ENCODE measurements at regions not wholly inside any gene's neighbourhood (a gene's known extent, or its start where the extent isn't known, plus 50 kb on each side); places are given as distances from the start of the nearest gene placed in this dataset.

GRCh38 chr15:36059596-36059995, 513.6 kb upstream of the DPH6 start:
- TF ChIP-seq CTCF (IDR thresholded peaks at IDR 0.05): no peak
- Histone ChIP-seq H3K9me3 (no peaks in the 10 kb centered on the region), H3K4me1 (peaks cover 0 to 5% of the 10 kb centered on the region in 2 donors), H3K27me3 (no peaks in the 10 kb centered on the region), H3K27ac (no peak overlapping the region), H3K4me3 (no peak overlapping the region), H3K36me3 (no peaks in the 10 kb centered on the region)
- no peak for DNase-seq (ENCODE audit: low spot score)

- H3K36me3 ChIP-seq: no peaks in the 10 kb centered on the region
- no peaks in the 10 kb centered on the region for H3K9me3 ChIP-seq
- DNase-seq (ENCODE audit: low spot score): no peak
- H3K4me3 ChIP-seq: no peak overlapping the region
- H3K4me1 ChIP-seq: peaks cover 0 to 5% of the 10 kb centered on the region in 2 donors
- no peak for TF ChIP-seq CTCF (IDR thresholded peaks at IDR 0.05)
- no peak overlapping the region for H3K27ac ChIP-seq
- H3K27me3 ChIP-seq: no peaks in the 10 kb centered on the region
Observed at GRCh38 chr15:36062357-36062756, 516.4 kb upstream of the DPH6 start.

- Histone ChIP-seq H3K27me3 (no peaks in the 10 kb centered on the region), H3K36me3 (no peaks in the 10 kb centered on the region), H3K4me3 (no peak overlapping the region), H3K27ac (no peak overlapping the region), H3K4me1 (peaks cover 0 to 5% of the 10 kb centered on the region in 2 donors), H3K9me3 (no peaks in the 10 kb centered on the region)
- no peak for TF ChIP-seq CTCF (IDR thresholded peaks at IDR 0.05)
- DNase-seq (ENCODE audit: low spot score): no peak
Observed at GRCh38 chr15:36066757-36067156, 512.7 kb upstream of the CDIN1 start.

GRCh38 chr15:36067483-36068274, 511.7 kb upstream of the CDIN1 start:
- Histone ChIP-seq H3K4me1 (no peaks in the 10 kb centered on the region), H3K36me3 (no peaks in the 10 kb centered on the region), H3K27me3 (no peaks in the 10 kb centered on the region), H3K4me3 (no peak overlapping the region), H3K27ac (no peak overlapping the region), H3K9me3 (no peaks in the 10 kb centered on the region)
- TF ChIP-seq CTCF (IDR thresholded peaks at IDR 0.05): no peak
- no peak for DNase-seq (ENCODE audit: low spot score)

- Histone ChIP-seq H3K27me3 (no peaks in the 10 kb centered on the region), H3K36me3 (no peaks in the 10 kb centered on the region), H3K27ac (no peak overlapping the region), H3K4me1 (no peaks in the 10 kb centered on the region), H3K9me3 (no peaks in the 10 kb centered on the region), H3K4me3 (no peak overlapping the region)
- no peak for DNase-seq (ENCODE audit: low spot score)
- no peak for TF ChIP-seq CTCF (IDR thresholded peaks at IDR 0.05)
Observed at GRCh38 chr15:36075333-36075732, 504.1 kb upstream of the CDIN1 start.

GRCh38 chr15:36079021-36079420, 500.4 kb upstream of the CDIN1 start:
- no peak for TF ChIP-seq CTCF (IDR thresholded peaks at IDR 0.05)
- Histone ChIP-seq H3K27me3 (no peaks in the 10 kb centered on the region), H3K36me3 (no peaks in the 10 kb centered on the region), H3K4me3 (no peak overlapping the region), H3K9me3 (peaks cover 0 to 23% of the 10 kb centered on the region in 2 donors), H3K4me1 (no peaks in the 10 kb centered on the region), H3K27ac (no peak overlapping the region)
- no peak for DNase-seq (ENCODE audit: low spot score)

All from right atrium auricular region (tissue), 2 donors.